ENCODE measurements at regions not wholly inside any gene's neighbourhood (a gene's known extent, or its start where the extent isn't known, plus 50 kb on each side); places are given as distances from the start of the nearest gene placed in this dataset.
"Not testable (repeated sequence)": the region's sequence is repeated elsewhere in the genome, so short reads cannot be mapped to it uniquely, and the experiment has no call there.

- no peak for DNase-seq
Observed at GRCh38 chr1:157203166-157203565, 65.0 kb upstream of the ETV3 start.

- no peak for DNase-seq
Observed at GRCh38 chr1:157202331-157202730, 64.1 kb upstream of the ETV3 start.

- peak; percentile 59 for DNase-seq
Observed at GRCh38 chr1:157201767-157202166, 63.6 kb upstream of the ETV3 start.

GRCh38 chr1:157200451-157200850, 62.3 kb upstream of the ETV3 start:
- no peak for DNase-seq

GRCh38 chr1:157199421-157199755, 61.2 kb upstream of the ETV3 start:
- DNase-seq = no peak

GRCh38 chr1:157198619-157199420, 60.6 kb upstream of the ETV3 start:
- peak; percentile 40 for DNase-seq

- DNase-seq = no peak
Observed at GRCh38 chr1:157197906-157198435, 59.8 kb upstream of the ETV3 start.

GRCh38 chr1:157196670-157197456, 58.7 kb upstream of the ETV3 start:
- DNase-seq = not testable (repeated sequence)

- DNase-seq = no peak
Observed at GRCh38 chr1:157196245-157196543, 58.0 kb upstream of the ETV3 start.

- no peak for DNase-seq
Observed at GRCh38 chr1:157195521-157196244, 57.5 kb upstream of the ETV3 start.

GRCh38 chr1:157194731-157195520, 56.7 kb upstream of the ETV3 start:
- DNase-seq = no peak

- DNase-seq = peak; percentile 64
Observed at GRCh38 chr1:157193702-157194391, 55.7 kb upstream of the ETV3 start.

- DNase-seq = no peak
Observed at GRCh38 chr1:157193219-157193618, 55.0 kb upstream of the ETV3 start.

- no peak for DNase-seq
Observed at GRCh38 chr1:157189986-157190982, 52.1 kb upstream of the ETV3 start.

GRCh38 chr1:157189096-157189495, 50.9 kb upstream of the ETV3 start:
- no peak for DNase-seq

Data from NCI-H510A (cell line).